ENCODE measurements at regions not wholly inside any gene's neighbourhood (a gene's known extent, or its start where the extent isn't known, plus 50 kb on each side); places are given as distances from the start of the nearest gene placed in this dataset.
A peak's percentile ranks its signal among the peaks of the same experiment; 100 is the strongest.

GRCh38 chr13:44273991-44274770 is 99.4 kb upstream of the SERP2 start:
- TF ChIP-seq CTCF (IDR thresholded peaks at IDR 0.05), result no peak
- peak; percentile 22 to 87 for DNase-seq
- peak; percentile 96 to 98 (median 96) for ATAC-seq
- Histone ChIP-seq H3K4me1 (ENCODE audit: control insufficient read depth, insufficient read depth, low read length) (peaks cover 12% of the 10 kb centered on the region), H3K36me3 (ENCODE audit: control insufficient read depth, insufficient read depth, low read length) (no peaks in the 10 kb centered on the region), H3K4me3 (ENCODE audit: low read length) (peak overlapping the region; percentile 36), H3K27me3 (ENCODE audit: control insufficient read depth, insufficient read depth, low read length) (no peaks in the 10 kb centered on the region), H3K9me3 (ENCODE audit: control insufficient read depth, insufficient read depth, low read length) (no peaks in the 10 kb centered on the region), H3K27ac (ENCODE audit: low read length) (peak overlapping the region; percentile 91)
- Mint-ChIP-seq H3K4me3 (peak overlapping the region; percentile 74), H3K4me1 (peaks cover 17 to 22% of the 10 kb centered on the region in 2 donors), H3K9me3 (peaks cover 0 to 2% of the 10 kb centered on the region in 2 donors), H3K36me3 (peaks cover 10% of the 10 kb centered on the region), H3K27ac (peak overlapping the region; percentile 75 to 90), H3K27me3 (ENCODE audit: low read depth in 2 of 2) (peaks cover 9 to 13% of the 10 kb centered on the region in 2 donors)
- WGBS (ENCODE audit: insufficient coverage), result 44% methylated on average over 5 of the region's 6 CpGs
- intact Hi-C loops (cut with micrococcal nuclease), result loop anchor here (1.0 to 10.0 kb wide), 3 partner anchors 15 to 161 kb away; no protein-coding TSS in a partner anchor

- Mint-ChIP-seq H3K4me3 (peak overlapping the region; percentile 74), H3K36me3 (peaks cover 10% of the 10 kb centered on the region), H3K9me3 (peaks cover 0 to 2% of the 10 kb centered on the region in 2 donors), H3K4me1 (peaks cover 17 to 22% of the 10 kb centered on the region in 2 donors), H3K27ac (peak overlapping the region; percentile 75 to 90), H3K27me3 (ENCODE audit: low read depth in 2 of 2) (peaks cover 7 to 15% of the 10 kb centered on the region in 2 donors)
- intact Hi-C loops (cut with micrococcal nuclease), result loop anchor here (1.0 to 10.0 kb wide), 3 partner anchors 16 to 161 kb away; no protein-coding TSS in a partner anchor
- whole genome bisulfite sequencing (ENCODE audit: insufficient coverage), result 19% methylated on average over 2 of the region's 2 CpGs
- DNase-seq, result peak; percentile 22 to 65
- peak; percentile 44 to 64 (median 49) for ATAC-seq
- H3K4me3 ChIP-seq (ENCODE audit: low read length), result peak overlapping the region; percentile 36
- H3K27me3 ChIP-seq (ENCODE audit: control insufficient read depth, insufficient read depth, low read length), result no peaks in the 10 kb centered on the region
- TF ChIP-seq CTCF (IDR thresholded peaks at IDR 0.05), result no peak
- no peaks in the 10 kb centered on the region for H3K9me3 ChIP-seq (ENCODE audit: control insufficient read depth, insufficient read depth, low read length)
- peak overlapping the region; percentile 91 for H3K27ac ChIP-seq (ENCODE audit: low read length)
- H3K36me3 ChIP-seq (ENCODE audit: control insufficient read depth, insufficient read depth, low read length), result no peaks in the 10 kb centered on the region
- peaks cover 12% of the 10 kb centered on the region for H3K4me1 ChIP-seq (ENCODE audit: control insufficient read depth, insufficient read depth, low read length)
Observed at GRCh38 chr13:44274771-44275205, 98.8 kb upstream of the SERP2 start.

- H3K27ac ChIP-seq (ENCODE audit: low read length), result peak overlapping the region; percentile 91
- Mint-ChIP-seq H3K27me3 (ENCODE audit: low read depth in 2 of 2) (peaks cover 10 to 20% of the 10 kb centered on the region in 2 donors), H3K27ac (peak overlapping the region; percentile 75 to 90), H3K9me3 (peaks cover 0 to 2% of the 10 kb centered on the region in 2 donors), H3K36me3 (peaks cover 10% of the 10 kb centered on the region), H3K4me1 (peaks cover 17 to 22% of the 10 kb centered on the region in 2 donors), H3K4me3 (peak overlapping the region; percentile 54)
- H3K4me3 ChIP-seq (ENCODE audit: low read length), result no peak overlapping the region
- H3K36me3 ChIP-seq (ENCODE audit: control insufficient read depth, insufficient read depth, low read length), result no peaks in the 10 kb centered on the region
- intact Hi-C loops (cut with micrococcal nuclease), result loop anchor here (2.0 to 10.0 kb wide), 2 partner anchors 17 to 131 kb away; no protein-coding TSS in a partner anchor
- no peaks in the 10 kb centered on the region for H3K27me3 ChIP-seq (ENCODE audit: control insufficient read depth, insufficient read depth, low read length)
- DNase-seq (no peak), ATAC-seq (no peak)
- TF ChIP-seq CTCF (IDR thresholded peaks at IDR 0.05), result no peak
- peaks cover 12% of the 10 kb centered on the region for H3K4me1 ChIP-seq (ENCODE audit: control insufficient read depth, insufficient read depth, low read length)
- no peaks in the 10 kb centered on the region for H3K9me3 ChIP-seq (ENCODE audit: control insufficient read depth, insufficient read depth, low read length)
Observed at GRCh38 chr13:44275381-44275780, 98.2 kb upstream of the SERP2 start.
